EH (cell line): ENCODE measurements at regions not wholly inside any gene's neighbourhood (a gene's known extent, or its start where the extent isn't known, plus 50 kb on each side); places are given as distances from the start of the nearest gene placed in this dataset.
"Not testable (repeated sequence)": the region's sequence is repeated elsewhere in the genome, so short reads cannot be mapped to it uniquely, and the experiment has no call there.

Experiments used
- DNase-seq: peaks from one replicate; pipeline ENCODE4 v3.0.0-alpha.2; 2015; ENCODE audit warnings: low read depth

DNA sequence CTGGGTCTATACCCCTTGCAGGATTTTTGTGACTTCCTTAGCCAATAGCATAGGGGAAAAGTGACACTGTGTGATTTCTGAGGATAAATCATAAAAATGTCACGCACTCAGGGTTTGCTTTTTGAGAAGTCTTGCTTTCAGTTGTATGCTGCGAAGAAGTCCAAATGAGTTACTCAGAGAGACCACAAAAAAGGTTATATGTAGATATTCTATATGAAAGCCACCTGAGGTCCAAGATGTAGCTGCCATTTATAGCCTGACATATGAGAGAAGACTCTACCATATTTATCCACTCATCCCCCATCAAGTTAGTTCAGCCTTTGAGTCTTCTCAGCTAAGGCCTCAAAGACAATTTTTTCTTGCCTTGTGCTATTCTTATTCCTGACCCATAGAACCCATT is 488.3 kb upstream of the MAP2 start:
- no peak for DNase-seq

DNA sequence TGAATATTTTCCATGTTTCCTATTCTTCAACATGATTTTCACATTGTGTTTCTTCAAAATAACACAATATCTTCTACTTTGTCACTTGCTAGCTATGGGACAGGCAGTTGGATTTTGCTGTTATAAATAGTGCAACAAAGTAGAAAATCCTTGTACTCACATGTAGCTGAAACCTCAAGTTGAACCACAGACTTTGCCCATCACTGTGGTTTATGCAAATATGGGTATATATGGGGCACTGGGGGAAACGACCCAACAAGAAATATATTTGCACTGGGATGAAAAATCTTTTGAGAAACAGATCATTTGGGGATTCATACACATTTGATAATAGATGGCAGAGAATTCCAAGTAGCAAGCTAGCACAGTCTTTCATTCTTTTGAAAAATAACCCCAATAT is 486.3 kb upstream of the MAP2 start:
- DNase-seq, result no peak

DNA sequence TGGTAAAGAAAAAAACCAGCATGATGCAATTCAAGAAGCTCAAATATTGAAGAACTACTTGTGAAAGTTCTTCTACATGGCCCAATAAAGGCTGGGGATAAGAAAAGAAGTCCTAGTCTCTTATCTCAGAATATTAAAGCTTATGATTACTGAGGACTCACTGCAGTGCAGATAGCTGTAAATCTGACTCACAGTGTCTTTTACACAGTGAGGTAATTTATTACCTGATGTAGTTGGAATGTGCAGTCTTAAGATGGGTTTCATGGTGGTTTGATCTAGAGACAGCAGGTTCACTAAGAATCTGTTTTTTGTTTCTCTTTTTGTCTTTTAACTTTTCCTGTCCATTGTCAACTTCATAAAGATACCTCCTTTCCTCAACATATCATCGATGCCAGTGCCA is 484.0 kb upstream of the MAP2 start:
- no peak for DNase-seq

DNA sequence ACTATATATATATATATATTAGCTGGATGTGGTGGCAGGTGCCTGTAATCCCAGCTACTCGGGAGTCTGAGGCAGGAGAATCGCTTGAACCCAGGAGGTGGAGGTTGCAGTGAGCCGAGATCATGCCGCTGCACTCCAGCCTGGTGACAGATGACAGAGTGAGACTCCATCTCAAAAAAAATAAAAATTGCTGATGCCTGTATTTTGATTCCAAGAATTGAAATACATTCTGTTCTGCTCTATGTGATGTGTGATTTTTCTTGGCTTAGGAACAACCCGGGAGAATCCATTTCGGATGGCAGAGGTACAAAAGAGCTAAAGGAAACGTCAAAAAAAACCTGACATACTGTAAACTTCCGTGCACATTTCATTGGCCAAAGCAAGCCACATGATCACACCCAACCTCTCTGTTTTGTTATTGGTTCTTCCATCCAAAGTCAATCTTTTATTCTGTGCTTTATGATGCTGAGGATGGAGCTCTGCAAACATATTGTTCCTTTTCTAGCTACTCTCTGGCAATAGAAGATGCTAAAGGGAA is 478.1 kb upstream of the MAP2 start:
- DNase-seq, result no peak

DNA sequence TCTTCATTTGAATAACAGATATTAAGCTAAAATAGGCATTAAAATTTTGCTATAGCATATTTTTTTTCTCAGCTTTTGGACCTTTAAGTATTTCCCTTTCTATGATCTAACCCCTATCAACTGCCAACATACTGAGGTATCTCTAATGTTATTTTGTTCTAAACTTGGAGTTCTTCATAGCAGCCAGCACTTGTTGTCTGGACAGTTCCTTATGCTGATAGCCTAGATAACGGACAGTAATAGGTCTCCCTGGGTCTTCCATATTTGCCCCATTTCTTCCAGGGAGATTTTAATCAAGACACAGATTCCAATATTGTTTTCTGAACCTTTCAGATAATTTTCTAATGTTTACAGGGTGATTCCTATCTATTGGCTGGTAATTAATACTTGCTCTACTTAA is 475.8 kb upstream of the MAP2 start:
- DNase-seq, result no peak

DNA sequence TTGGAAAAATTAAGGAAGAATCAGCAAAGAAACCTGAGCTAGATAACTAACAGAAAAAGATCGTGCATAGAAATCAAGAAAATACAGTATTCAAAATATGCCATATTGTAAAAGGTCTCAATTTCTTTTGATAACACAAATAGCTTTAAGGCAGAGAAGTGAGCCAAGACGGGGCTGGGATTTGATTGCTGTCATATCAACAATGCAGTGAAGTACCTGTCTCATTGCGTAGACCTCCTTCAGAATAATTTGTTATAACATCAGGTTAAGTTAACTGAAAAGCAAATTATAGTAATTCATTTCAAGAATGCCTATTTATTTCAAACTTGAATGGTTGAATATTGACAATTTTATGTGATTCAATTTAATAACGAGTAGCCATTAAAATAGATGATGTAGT is 453.8 kb upstream of the MAP2 start:
- no peak for DNase-seq

DNA sequence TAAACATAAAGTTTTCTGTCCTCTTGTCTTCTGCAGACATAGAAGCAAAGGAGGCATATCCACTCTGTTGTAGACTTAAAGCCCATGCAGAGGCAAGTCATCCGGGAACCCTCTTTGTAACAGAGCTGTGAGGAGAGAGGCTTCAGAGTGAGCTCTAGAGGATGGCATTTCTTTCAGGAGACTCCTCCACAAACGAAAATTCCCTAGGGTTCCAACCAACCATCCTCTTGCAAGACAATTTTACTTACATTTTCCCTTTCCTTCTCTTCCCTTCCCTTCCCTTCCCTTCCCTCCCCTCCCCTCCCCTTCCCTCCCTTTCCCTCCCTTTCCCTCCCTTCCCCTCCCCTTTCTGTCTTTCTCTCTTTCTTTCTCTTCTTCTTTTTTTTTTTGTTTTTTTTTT is 446.3 kb upstream of the MAP2 start:
- DNase-seq, result no peak

DNA sequence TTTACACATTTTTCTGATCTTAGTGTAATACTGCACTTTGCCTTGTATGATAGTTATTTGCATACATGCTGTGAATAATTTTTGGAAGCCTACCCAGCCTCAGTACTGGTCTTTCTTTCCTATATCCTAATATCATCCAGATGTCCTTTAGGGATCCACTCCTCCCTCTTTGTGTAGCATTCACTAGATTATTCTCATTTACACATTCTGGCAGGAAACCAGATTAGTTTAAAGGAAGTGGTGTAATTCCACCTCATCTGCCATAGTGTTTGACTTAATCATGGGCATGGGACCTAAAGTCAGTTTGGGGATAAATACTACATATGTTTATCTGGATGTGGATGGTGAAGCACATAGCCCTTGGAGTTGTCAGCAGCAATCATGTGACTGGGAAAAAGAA is 444.9 kb upstream of the MAP2 start:
- DNase-seq, result no peak

DNA sequence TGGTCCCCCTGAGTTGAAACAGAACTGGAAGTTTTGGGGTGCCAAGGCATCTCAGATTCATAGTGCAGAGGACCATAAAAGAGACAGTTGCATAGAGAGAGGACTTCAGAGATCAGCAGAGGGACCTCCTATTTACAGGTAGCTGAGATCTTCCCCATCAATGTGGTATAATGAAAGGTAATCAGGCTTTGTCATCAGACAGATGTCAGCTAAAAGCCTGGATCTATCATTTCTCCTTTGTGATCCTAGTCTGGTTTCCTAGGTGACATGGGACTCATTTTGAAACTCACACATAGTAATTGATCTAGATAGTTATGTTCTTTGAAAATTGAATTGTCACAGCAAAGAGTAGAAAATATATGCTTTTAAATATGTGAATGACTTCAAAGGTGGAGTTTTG is 443.5 kb upstream of the MAP2 start:
- DNase-seq, result no peak

DNA sequence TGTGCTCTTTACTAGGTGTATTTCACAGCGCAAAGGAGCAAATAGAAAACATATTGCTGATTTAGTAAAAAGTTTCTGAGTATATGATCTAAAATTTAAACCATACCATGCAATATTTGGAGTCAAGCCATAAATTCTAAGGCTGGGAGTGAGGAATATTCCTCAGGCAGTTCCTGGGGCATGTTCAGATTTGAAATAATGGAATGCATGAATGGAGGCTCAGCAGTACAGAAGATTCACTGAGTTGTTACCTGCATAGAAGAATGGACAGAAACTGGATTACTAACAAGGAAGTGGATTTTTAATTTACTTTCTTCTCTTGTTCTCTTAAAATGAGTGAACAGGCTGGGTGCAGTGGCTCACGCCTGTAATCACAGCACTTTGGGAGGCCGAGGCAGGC is 441.0 kb upstream of the MAP2 start:
- DNase-seq, result no peak

DNA sequence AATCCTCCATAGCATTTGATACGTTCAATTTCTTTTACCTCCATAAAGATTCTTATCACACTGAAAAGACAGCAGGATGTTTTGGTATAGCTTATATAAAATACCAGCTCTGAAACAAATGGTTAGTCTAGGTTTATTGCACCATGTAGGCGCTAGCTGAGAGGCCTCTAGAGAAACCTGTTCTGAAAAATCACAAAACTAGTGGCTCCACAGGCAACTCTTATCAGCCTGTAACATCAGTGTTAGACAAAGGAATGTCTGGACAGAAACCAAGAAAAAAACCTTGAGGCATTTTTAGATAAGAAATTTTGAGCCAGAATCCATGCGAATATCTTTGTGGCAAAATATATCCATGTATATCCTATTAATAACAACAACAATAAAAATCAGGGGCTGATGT is 440.4 kb upstream of the MAP2 start:
- DNase-seq, result no peak

DNA sequence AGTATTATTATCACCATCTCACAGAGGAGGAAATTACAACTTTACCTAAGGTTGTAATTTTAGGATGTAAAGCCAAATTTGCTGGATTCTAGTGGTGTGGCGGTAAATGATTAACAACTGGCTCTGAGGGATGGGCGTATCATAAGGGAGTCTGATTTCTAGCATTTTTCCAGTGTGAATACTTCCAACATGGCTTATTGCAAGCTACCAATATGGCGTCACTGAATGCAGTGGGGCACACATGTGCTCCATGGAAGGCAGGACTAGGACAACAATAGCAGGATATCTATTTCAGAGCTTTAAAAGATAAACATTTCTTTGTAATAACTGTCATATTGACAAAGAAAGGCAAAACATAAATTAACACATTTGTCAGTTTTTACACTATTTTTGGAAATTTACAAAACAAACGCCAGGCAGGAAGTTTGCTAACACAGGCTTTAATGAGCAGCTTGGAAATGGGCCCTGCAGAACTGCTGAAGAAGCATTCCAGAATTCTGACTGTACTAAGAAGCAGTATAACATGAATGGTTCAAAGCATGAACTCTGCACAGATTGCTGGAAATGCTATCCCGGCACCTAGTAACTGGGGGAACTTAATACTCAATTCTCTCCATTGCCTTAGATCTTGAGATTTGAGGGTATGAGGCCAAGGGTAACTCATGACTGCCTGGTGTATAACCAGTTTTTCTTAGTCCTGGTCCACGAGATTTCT is 439.3 kb upstream of the MAP2 start:
- no peak for DNase-seq

DNA sequence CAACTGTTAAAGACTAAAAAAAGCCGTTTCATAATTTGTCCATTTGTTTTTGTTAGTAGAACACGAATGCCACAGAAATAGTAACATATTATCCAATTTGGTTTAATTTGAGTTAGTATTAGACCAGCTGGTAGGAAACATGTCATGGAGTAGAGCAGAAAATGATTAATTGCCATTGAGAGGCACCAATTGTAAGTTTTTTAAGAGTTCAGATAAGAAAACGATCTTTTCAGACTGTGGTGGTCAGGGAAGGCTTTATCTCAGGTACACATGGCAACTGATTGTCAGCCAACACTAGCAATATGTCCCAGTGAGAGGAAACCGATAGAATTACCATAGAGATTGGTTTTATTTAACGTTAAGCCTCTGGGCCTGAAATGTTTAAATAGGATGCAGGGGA is 438.2 kb upstream of the MAP2 start:
- DNase-seq, result no peak

DNA sequence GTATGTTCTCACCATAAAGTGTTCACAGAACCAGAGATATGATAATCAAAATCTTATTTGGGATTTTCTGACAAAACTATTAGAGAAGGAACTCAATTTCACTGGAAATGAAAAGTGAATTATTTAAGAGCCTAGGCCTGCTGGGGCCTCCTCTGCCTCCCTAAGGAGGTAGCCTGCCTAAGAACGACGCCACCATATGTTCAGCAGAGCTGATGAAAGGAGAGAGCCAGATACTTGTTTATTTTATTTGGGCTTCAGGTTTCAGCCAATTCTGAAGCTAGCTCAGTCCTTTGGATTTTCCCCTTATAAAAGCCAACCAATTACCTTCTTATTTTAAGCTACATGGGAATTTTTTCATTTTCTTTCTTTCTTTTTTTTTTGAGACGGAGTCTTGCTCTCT is 433.1 kb upstream of the MAP2 start:
- no peak for DNase-seq

DNA sequence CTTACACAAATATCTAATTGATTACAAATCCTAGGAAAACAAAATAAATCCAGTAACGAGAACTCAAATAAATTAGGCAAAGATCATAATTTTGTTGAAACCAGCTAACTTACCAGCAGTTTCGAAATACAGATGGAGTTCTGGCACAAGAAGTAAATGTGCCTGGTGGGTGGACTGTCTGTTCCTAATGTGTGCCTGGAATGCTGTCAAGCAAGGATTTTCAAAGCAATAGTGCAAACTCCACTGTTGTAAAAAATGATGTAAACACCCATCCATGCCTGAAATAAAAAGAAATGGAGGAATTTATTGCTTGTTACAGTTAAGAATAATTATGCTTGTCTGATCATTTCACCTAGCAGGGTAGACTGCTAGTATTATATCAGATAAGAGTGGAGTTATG is 423.9 kb upstream of the MAP2 start:
- no peak for DNase-seq

DNA sequence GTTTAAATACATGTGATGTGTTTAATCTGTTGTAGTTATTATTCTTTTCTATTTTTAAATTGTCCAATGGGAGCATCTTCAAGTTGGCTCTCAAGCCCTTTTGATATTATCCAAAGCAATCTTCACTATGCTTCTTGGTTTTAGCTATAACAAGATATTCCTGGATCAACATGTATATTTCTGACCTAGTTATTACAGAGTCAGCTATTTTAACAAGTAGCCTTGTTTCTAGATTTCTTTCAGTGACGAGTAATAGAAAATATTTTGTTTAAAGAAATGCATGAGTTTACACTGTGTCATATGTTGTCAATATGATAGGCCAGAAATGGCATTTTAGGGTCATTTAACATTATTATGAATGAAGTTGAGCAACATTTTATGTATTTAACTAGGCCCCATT is 421.8 kb upstream of the MAP2 start:
- DNase-seq, result no peak

DNA sequence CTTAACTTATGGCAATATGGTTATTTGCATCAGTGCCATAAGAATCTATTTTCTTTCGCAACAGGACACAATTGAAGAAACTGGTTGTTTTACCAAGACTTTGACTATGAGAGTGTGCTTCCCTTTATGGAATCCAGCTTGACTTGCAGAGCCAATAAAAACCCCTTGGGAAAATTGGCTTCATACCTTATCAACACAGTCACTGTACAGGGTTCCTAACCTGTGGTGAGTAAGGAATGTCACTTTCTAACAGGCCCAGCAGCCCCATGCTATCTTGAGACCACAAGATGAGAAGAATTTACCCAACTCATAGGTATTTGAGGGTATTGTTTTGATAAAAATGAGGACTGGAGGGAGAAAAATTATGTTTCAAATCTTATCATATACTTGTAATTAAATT is 418.5 kb upstream of the MAP2 start:
- DNase-seq, result no peak

DNA sequence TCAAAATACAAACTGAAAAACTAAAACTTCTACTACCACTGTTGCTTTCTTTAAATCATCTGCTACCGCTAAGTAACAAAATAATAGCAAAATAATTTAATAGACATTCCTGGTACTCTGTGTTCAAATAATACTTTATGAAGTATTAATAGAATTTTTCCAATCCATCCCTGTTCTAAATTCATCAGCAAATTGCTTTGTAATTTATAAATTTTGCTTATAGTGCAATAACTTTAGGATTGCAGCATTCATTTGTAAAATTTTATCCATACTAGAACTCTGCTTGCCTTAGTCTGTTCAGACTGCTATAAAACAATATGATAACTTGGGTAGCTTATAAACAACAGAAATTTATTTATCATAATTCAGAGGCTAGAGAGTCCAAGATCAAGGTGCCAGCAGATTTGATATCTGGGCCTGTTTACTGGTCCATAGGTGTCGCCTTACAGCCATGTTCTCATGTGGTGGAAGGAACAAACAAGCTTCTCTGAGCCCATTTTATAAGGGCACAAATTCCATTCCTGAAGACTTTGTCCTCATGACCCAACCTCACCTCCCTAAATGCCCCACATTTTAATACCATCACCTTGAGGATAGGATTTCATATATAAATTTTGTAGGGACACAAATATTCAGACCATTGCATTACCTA is 415.1 kb upstream of the MAP2 start:
- DNase-seq, result no peak

DNA sequence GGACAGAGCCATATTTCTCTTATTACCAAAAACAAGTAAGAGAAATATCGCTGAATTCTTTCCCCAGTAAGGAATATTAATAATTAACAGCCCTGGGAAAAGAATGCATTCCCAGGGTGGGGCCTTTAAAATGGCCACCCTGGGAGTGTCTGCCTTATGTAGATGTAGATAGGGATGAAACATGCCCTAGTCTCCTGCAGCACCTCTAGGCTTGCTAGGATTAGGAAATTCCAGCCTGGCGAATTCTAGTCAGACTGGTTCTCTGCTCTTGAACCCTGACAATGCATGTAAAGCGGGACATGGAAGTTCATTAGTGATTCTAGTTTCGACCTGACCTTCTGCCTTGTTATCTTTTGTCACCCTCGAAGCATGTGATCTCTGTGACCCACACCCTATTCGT is 405.2 kb upstream of the MAP2 start:
- DNase-seq, result not testable (repeated sequence)

DNA sequence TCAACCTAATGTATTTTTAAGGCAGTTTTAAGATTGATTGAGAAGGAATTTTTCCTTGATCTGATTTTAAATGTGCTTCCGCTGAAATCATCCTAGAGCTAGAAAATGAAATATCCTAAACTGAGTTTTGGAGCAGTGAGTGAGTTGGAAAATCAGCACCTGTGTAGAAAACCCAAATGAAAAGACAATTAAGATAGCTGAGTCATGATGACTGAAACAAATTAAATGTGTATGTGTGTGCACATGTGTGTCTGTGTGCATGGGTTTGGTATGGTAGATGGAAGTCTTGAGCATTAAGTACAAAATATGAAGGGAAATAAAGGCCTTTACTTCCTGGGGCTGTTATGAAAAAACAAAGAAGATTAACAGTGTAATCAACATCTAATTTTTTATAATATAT is 394.6 kb upstream of the MAP2 start:
- no peak for DNase-seq

DNA sequence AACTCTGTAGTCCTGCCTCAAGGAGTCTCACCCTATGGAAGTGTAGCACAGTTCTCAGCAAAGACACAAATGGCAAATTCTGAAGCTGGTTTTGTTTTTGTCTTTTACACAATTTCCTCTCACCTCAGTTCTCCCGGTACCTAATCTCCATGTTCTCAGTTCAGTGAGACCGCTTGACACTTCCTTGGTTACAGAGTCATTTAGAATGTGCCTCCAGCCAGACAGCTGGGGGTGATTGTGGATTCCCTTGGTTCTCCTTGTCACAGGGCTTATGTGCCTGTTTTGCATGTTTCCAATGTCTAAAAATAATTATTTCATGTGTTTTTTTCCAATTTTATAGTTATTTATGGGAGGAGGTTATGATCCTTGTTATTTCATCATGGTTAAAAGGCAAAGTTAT is 379.5 kb upstream of the MAP2 start:
- no peak for DNase-seq

DNA sequence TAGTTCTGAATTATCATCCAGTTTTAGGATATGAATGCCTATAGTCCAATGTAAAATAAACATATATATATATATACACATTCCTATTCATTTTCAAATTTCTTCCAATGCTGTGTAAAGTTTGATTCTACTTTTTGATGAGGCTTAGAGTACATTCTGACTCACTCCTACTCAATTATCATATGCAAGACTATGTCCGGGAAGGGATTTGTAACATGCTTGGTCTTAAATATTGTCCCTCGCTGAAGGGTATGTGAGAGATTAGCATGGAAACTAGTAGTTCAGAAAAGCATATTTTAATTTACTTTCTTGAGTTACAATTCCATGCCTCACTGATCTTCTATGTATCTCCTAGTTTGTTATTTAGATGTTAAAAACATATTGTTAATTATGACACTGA is 377.7 kb upstream of the MAP2 start:
- DNase-seq, result no peak

DNA sequence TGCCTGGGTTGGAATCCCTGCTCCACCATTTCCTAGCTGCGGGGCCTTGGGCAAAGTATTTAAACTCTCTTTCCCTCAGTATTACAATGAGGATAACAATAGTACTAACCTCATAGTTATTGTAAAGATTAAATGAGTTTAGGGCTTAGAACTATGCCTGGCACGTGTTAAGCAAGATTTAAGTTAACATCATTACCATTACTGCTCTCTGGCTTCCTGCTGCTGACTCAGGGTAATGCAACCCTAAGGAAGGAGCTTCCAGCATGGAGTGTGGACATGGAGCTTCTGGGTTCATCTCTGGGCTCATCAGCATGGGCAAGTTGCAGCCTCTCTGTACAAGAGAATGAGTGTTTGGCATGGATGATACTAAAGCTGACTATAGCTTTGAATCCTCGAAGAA is 374.2 kb upstream of the MAP2 start:
- DNase-seq, result no peak

DNA sequence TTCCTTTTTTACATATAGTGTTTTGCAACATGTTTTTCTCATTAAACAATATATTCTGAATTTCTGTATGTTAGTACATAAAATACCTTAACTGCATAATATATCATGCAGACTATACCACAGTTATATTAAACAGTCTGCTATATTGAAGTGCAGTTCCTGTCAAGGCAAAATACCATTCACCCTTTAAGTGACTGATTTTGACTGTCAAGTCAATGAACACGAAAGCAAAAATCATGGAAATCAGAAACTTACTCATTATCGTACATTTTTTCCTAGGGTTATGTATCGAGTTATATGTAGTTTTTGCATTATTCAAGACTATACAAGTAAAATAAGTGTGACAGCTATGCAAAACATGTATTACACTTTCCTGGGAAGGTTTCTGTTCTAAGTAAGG is 361.6 kb upstream of the MAP2 start:
- no peak for DNase-seq
